ENCODE measurements at regions not wholly inside any gene's neighbourhood (a gene's known extent, or its start where the extent isn't known, plus 50 kb on each side); places are given as distances from the start of the nearest gene placed in this dataset.
A peak's percentile ranks its signal among the peaks of the same experiment; 100 is the strongest.

DNA sequence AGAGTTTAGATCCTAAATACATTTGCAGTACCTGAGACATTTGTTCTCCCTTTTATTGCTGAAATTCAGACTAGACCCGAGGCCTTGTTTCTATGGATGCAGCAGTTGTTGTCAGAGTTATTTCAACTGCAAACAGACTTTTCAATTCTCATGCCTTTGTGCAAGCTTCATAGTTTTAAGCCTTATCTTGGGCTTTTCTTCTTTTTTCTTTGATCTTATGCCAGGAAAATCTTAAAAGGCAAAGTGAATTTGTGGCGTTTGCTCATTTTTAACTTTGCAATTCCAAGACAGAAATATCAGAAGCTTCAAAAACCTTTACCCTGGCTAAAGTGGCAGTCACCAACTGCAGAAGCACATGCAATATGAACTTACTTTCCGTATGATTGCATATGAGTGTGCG lies 576.7 kb downstream of the DIPK2A start:
- Histone ChIP-seq H2AFZ (ENCODE audit: insufficient read depth, low read length, poor library complexity) (no peak overlapping the region), H3K23ac (ENCODE audit: low read length) (no peak overlapping the region), H3K4me3 (ENCODE audit: low read depth, low read length) (no peak overlapping the region), H3K79me1 (ENCODE audit: low read length) (no peaks in the 10 kb centered on the region), H3K79me2 (ENCODE audit: control insufficient read depth, insufficient read depth, low read length, poor library complexity) (no peaks in the 10 kb centered on the region), H4K91ac (ENCODE audit: low read depth, low read length) (no peak overlapping the region), H3K14ac (ENCODE audit: low read length) (no peak overlapping the region), H3K27me3 (ENCODE audit: insufficient read depth, low read length) (no peaks in the 10 kb centered on the region), H3K4me1 (ENCODE audit: control insufficient read depth in 1 of 2, insufficient read depth in 2 of 2, low read length in 2 of 2) (peaks cover 0 to 2% of the 10 kb centered on the region in 2 experiments), H3K9me3 (ENCODE audit: insufficient read depth, low read depth, low read length) (no peaks in the 10 kb centered on the region), H3K36me3 (ENCODE audit: control insufficient read depth in 1 of 2, insufficient read depth in 2 of 2, low read length in 2 of 2) (no peaks in the 10 kb centered on the region), H2BK12ac (ENCODE audit: low read length) (no peak overlapping the region), H4K12ac (ENCODE audit: low read depth, low read length) (no peak overlapping the region), H2BK5ac (ENCODE audit: low read depth, low read length, poor library complexity) (no peak overlapping the region), H4K8ac (ENCODE audit: low read depth, low read length) (no peak overlapping the region), H2BK120ac (ENCODE audit: insufficient read depth, low read length, poor library complexity) (no peak overlapping the region), H3K9ac (ENCODE audit: low read length) (no peak overlapping the region), H3K27ac (ENCODE audit: low read depth, low read length) (no peak overlapping the region), H3K4ac (ENCODE audit: low read depth, low read length) (no peak overlapping the region), H3K18ac (ENCODE audit: low read length) (no peak overlapping the region), H2AK5ac (ENCODE audit: low read length) (no peak overlapping the region), H3K4me2 (ENCODE audit: low read length) (no peak overlapping the region)
- no CpG with 5 or more reads among the region's 4 CpGs for WGBS (ENCODE audit: extremely low coverage, insufficient coverage, insufficient read length)
- DNase-seq = no peak

DNA sequence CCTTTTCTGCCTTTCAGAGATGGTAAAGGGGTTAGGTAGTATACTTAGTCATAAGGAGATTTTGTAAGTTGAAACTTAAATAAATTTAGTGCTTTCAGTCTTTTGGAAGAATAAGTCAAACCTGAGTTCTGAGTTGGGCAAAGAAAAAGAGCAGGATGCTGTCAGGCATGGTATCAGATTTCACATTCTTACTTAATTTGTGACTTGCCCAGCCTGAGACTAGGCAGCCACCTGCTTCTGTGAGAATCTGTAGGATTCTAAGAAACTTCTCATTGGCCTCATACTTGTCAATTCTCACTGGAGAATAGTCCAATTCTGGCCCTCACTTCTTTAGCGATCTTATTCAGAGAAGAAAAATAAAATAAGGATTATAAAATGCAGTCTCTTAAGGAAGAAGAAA lies 577.5 kb downstream of the DIPK2A start:
- Histone ChIP-seq H3K36me3 (ENCODE audit: control insufficient read depth in 1 of 2, insufficient read depth in 2 of 2, low read length in 2 of 2) (no peaks in the 10 kb centered on the region), H2AK5ac (ENCODE audit: low read length) (no peak overlapping the region), H3K14ac (ENCODE audit: low read length) (no peak overlapping the region), H4K8ac (ENCODE audit: low read depth, low read length) (no peak overlapping the region), H2BK5ac (ENCODE audit: low read depth, low read length, poor library complexity) (no peak overlapping the region), H3K4me1 (ENCODE audit: control insufficient read depth in 1 of 2, insufficient read depth in 2 of 2, low read length in 2 of 2) (peaks cover 0 to 2% of the 10 kb centered on the region in 2 experiments), H3K27ac (ENCODE audit: low read depth, low read length) (no peak overlapping the region), H2AFZ (ENCODE audit: insufficient read depth, low read length, poor library complexity) (no peak overlapping the region), H3K9me3 (ENCODE audit: insufficient read depth, low read depth, low read length) (no peaks in the 10 kb centered on the region), H3K4me3 (ENCODE audit: low read depth, low read length) (no peak overlapping the region), H4K12ac (ENCODE audit: low read depth, low read length) (no peak overlapping the region), H3K27me3 (ENCODE audit: insufficient read depth, low read length) (no peaks in the 10 kb centered on the region), H4K91ac (ENCODE audit: low read depth, low read length) (no peak overlapping the region), H3K23ac (ENCODE audit: low read length) (no peak overlapping the region), H3K4ac (ENCODE audit: low read depth, low read length) (no peak overlapping the region), H3K79me1 (ENCODE audit: low read length) (no peaks in the 10 kb centered on the region), H3K18ac (ENCODE audit: low read length) (no peak overlapping the region), H3K9ac (ENCODE audit: low read length) (no peak overlapping the region), H2BK120ac (ENCODE audit: insufficient read depth, low read length, poor library complexity) (no peak overlapping the region), H2BK12ac (ENCODE audit: low read length) (no peak overlapping the region), H3K4me2 (ENCODE audit: low read length) (no peak overlapping the region), H3K79me2 (ENCODE audit: control insufficient read depth, insufficient read depth, low read length, poor library complexity) (no peaks in the 10 kb centered on the region)
- no peak for DNase-seq
- no CpG with 5 or more reads among the region's 1 CpG for WGBS (ENCODE audit: extremely low coverage, insufficient coverage, insufficient read length)

DNA sequence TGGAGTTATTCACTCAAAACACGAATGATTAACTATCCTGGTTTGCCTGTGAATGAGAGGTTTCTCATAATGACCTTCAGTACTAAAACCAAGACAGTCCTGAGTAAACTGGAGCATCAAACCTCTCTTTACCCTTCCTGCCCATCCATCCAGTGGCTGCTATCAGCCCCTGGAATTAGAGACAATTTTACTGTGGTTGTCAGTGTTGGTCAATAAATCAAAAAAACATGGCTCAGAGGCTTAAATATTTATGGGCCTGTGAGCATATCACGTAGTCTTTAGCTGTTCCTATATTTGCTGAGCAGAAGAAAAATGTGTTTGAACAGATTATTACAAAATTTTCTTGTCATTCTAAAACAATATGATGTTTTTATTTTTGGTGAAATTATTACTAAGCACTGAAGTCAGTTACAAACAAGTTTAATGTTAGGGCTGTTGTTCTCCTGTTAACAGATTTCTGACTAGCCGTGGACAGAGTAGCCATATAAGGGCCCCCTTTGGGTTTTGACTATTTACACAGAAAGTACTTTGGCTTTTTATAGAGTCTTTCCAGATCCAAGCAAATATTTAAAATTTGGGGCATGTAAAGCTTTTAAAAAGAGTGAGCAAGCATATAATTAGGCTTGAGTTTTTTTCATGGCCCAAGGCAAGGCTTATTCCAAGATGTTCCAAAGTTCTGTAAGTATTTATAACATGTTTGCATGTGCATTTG lies 580.9 kb downstream of the DIPK2A start:
- H3K36me3 ChIP-seq (ENCODE audit: control insufficient read depth in 1 of 2, insufficient read depth in 2 of 2, low read length in 2 of 2) = no peaks in the 10 kb centered on the region
- no peak for DNase-seq
- no peak overlapping the region for H4K8ac ChIP-seq (ENCODE audit: low read depth, low read length)
- no peak overlapping the region for H3K4me2 ChIP-seq (ENCODE audit: low read length)
- H3K79me1 ChIP-seq (ENCODE audit: low read length) = no peaks in the 10 kb centered on the region
- no peak overlapping the region for H2AK5ac ChIP-seq (ENCODE audit: low read length)
- H3K4me1 ChIP-seq (ENCODE audit: control insufficient read depth in 1 of 2, insufficient read depth in 2 of 2, low read length in 2 of 2) = peaks cover 0 to 2% of the 10 kb centered on the region in 2 experiments
- no peak overlapping the region for H4K91ac ChIP-seq (ENCODE audit: low read depth, low read length)
- H3K18ac ChIP-seq (ENCODE audit: low read length) = no peak overlapping the region
- no peaks in the 10 kb centered on the region for H3K79me2 ChIP-seq (ENCODE audit: control insufficient read depth, insufficient read depth, low read length, poor library complexity)
- H2BK120ac ChIP-seq (ENCODE audit: insufficient read depth, low read length, poor library complexity) = no peak overlapping the region
- no peaks in the 10 kb centered on the region for H3K27me3 ChIP-seq (ENCODE audit: insufficient read depth, low read length)
- H3K14ac ChIP-seq (ENCODE audit: low read length) = no peak overlapping the region
- H4K12ac ChIP-seq (ENCODE audit: low read depth, low read length) = no peak overlapping the region
- H3K4ac ChIP-seq (ENCODE audit: low read depth, low read length) = no peak overlapping the region
- no peak overlapping the region for H2BK12ac ChIP-seq (ENCODE audit: low read length)
- WGBS (ENCODE audit: extremely low coverage, insufficient coverage, insufficient read length) = no CpG with 5 or more reads among the region's 3 CpGs
- H2BK5ac ChIP-seq (ENCODE audit: low read depth, low read length, poor library complexity) = no peak overlapping the region
- H3K9me3 ChIP-seq (ENCODE audit: insufficient read depth, low read depth, low read length) = no peaks in the 10 kb centered on the region
- H3K9ac ChIP-seq (ENCODE audit: low read length) = no peak overlapping the region
- no peak overlapping the region for H3K4me3 ChIP-seq (ENCODE audit: low read depth, low read length)
- no peak overlapping the region for H2AFZ ChIP-seq (ENCODE audit: insufficient read depth, low read length, poor library complexity)
- no peak overlapping the region for H3K27ac ChIP-seq (ENCODE audit: low read depth, low read length)
- H3K23ac ChIP-seq (ENCODE audit: low read length) = no peak overlapping the region

DNA sequence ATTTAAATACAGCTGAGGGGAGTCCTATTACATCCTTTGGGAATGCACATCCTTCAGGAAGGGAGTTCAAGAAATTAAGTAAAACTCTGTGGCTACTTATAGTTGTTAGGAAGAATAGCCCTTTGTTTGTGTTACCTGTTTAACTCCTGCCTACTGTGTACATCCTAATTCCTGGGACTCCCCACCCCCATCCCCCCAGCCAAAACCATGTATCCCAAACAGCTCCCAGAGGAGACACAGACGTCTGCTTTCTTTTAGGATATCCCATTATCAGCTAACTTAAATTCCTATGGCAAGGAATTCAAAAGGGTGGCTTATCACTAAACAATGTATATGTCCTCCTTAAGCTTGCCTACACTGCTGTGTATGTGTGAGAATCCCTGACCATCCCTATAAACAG lies 581.7 kb downstream of the DIPK2A start:
- Histone ChIP-seq H3K36me3 (ENCODE audit: control insufficient read depth in 1 of 2, insufficient read depth in 2 of 2, low read length in 2 of 2) (no peaks in the 10 kb centered on the region), H4K8ac (ENCODE audit: low read depth, low read length) (no peak overlapping the region), H3K23ac (ENCODE audit: low read length) (no peak overlapping the region), H3K4me2 (ENCODE audit: low read length) (no peak overlapping the region), H3K9me3 (ENCODE audit: insufficient read depth, low read depth, low read length) (no peaks in the 10 kb centered on the region), H4K12ac (ENCODE audit: low read depth, low read length) (no peak overlapping the region), H3K4me1 (ENCODE audit: control insufficient read depth in 1 of 2, insufficient read depth in 2 of 2, low read length in 2 of 2) (peaks cover 0 to 2% of the 10 kb centered on the region in 2 experiments), H3K27ac (ENCODE audit: low read depth, low read length) (peak overlapping the region; percentile 61), H3K27me3 (ENCODE audit: insufficient read depth, low read length) (no peaks in the 10 kb centered on the region), H3K14ac (ENCODE audit: low read length) (no peak overlapping the region), H2BK120ac (ENCODE audit: insufficient read depth, low read length, poor library complexity) (no peak overlapping the region), H2AK5ac (ENCODE audit: low read length) (no peak overlapping the region), H2BK5ac (ENCODE audit: low read depth, low read length, poor library complexity) (no peak overlapping the region), H3K18ac (ENCODE audit: low read length) (no peak overlapping the region), H3K9ac (ENCODE audit: low read length) (no peak overlapping the region), H3K4ac (ENCODE audit: low read depth, low read length) (no peak overlapping the region), H3K79me1 (ENCODE audit: low read length) (no peaks in the 10 kb centered on the region), H3K4me3 (ENCODE audit: low read depth, low read length) (no peak overlapping the region), H2BK12ac (ENCODE audit: low read length) (no peak overlapping the region), H4K91ac (ENCODE audit: low read depth, low read length) (no peak overlapping the region), H2AFZ (ENCODE audit: insufficient read depth, low read length, poor library complexity) (no peak overlapping the region), H3K79me2 (ENCODE audit: control insufficient read depth, insufficient read depth, low read length, poor library complexity) (no peaks in the 10 kb centered on the region)
- WGBS (ENCODE audit: extremely low coverage, insufficient coverage, insufficient read length) = no CpG with 5 or more reads among the region's 1 CpG
- DNase-seq = no peak
